ENCODE measurements at regions not wholly inside any gene's neighbourhood (a gene's known extent, or its start where the extent isn't known, plus 50 kb on each side); places are given as distances from the start of the nearest gene placed in this dataset.

GRCh38 chr7:25385506-25386136, 157.3 kb upstream of the NPVF start:
- H3K27ac ChIP-seq (ENCODE audit: low read length in 2 of 2), result no peak overlapping the region
- peaks cover 37% of the 10 kb centered on the region for H3K27me3 Mint-ChIP-seq
- H3K36me3 ChIP-seq (replicated peaks in 1 of 2; ENCODE audit: control extremely low read depth in 1 of 2, control insufficient read depth in 1 of 2, extremely low read depth in 1 of 2, insufficient read depth in 2 of 2, low read length in 1 of 2), result no peaks in the 10 kb centered on the region
- TF ChIP-seq EZH2 (IDR thresholded peaks at IDR 0.05; ENCODE audit: borderline replicate concordance, insufficient read depth, low read depth, low read length, poor library complexity, severe bottlenecking) (no peak), CTCF (IDR thresholded peaks at IDR 0.05) (no peak)
- ATAC-seq (ENCODE audit: low read depth), result no peak
- DNase-seq, result no peak
- H3K9me3 ChIP-seq (ENCODE audit: control extremely low read depth in 1 of 3, control insufficient read depth in 2 of 3, insufficient read depth in 1 of 3, low read length in 2 of 3), result no peaks in the 10 kb centered on the region
- H4K20me1 ChIP-seq (ENCODE audit: control insufficient read depth, insufficient read depth, low read length, poor library complexity, severe bottlenecking), result no peaks in the 10 kb centered on the region
- H3K4me3 Mint-ChIP-seq, result no peak overlapping the region
- no peaks in the 10 kb centered on the region for H3K4me1 ChIP-seq (ENCODE audit: control insufficient read depth in 2 of 2, insufficient read depth in 2 of 2, low read length in 2 of 2)
- no peaks in the 10 kb centered on the region for H3K79me2 ChIP-seq (ENCODE audit: control insufficient read depth, insufficient read depth, low read length)
- no peak overlapping the region for H3K9ac ChIP-seq (ENCODE audit: low read length)
- no peak overlapping the region for H3K4me2 ChIP-seq (replicated peaks; ENCODE audit: low read depth, low read length, poor library complexity, severe bottlenecking)
- H2AFZ ChIP-seq (ENCODE audit: insufficient read depth, low read depth, low read length, poor library complexity, severe bottlenecking), result no peak overlapping the region
- intact Hi-C loops (cut with micrococcal nuclease), result no loop called here
- ChIA-PET POLR2A (no interaction called here), CTCF (no interaction called here)
- H3K9me3 Mint-ChIP-seq (ENCODE audit: insufficient read depth), result no peaks in the 10 kb centered on the region
- H3K27me3 ChIP-seq (replicated peaks in 1 of 4; ENCODE audit: control extremely low read depth in 1 of 4, control insufficient read depth in 3 of 4, insufficient read depth in 4 of 4, low read length in 3 of 4), result peaks cover 0 to 10% (median 6%) of the 10 kb centered on the region in 4 experiments
- H3K4me1 Mint-ChIP-seq, result no peaks in the 10 kb centered on the region
- no peak overlapping the region for H3K4me3 ChIP-seq (ENCODE audit: control extremely low read depth in 1 of 5, extremely low read depth in 1 of 5, insufficient read depth in 1 of 5, low read depth in 2 of 5, low read length in 4 of 5)
- no peak overlapping the region for H3K27ac Mint-ChIP-seq
- WGBS (ENCODE audit: insufficient coverage), result 87% methylated on average over 10 of the region's 10 CpGs

- no peaks in the 10 kb centered on the region for H3K36me3 ChIP-seq (replicated peaks in 1 of 2; ENCODE audit: control extremely low read depth in 1 of 2, control insufficient read depth in 1 of 2, extremely low read depth in 1 of 2, insufficient read depth in 2 of 2, low read length in 1 of 2)
- peaks cover 0 to 10% (median 6%) of the 10 kb centered on the region in 4 experiments for H3K27me3 ChIP-seq (replicated peaks in 1 of 4; ENCODE audit: control extremely low read depth in 1 of 4, control insufficient read depth in 3 of 4, insufficient read depth in 4 of 4, low read length in 3 of 4)
- H3K9me3 Mint-ChIP-seq (ENCODE audit: insufficient read depth), result no peaks in the 10 kb centered on the region
- no peaks in the 10 kb centered on the region for H3K4me1 Mint-ChIP-seq
- H3K9me3 ChIP-seq (ENCODE audit: control extremely low read depth in 1 of 3, control insufficient read depth in 2 of 3, insufficient read depth in 1 of 3, low read length in 2 of 3), result no peaks in the 10 kb centered on the region
- no peaks in the 10 kb centered on the region for H3K79me2 ChIP-seq (ENCODE audit: control insufficient read depth, insufficient read depth, low read length)
- no peak overlapping the region for H3K27ac ChIP-seq (ENCODE audit: low read length in 2 of 2)
- H2AFZ ChIP-seq (ENCODE audit: insufficient read depth, low read depth, low read length, poor library complexity, severe bottlenecking), result no peak overlapping the region
- TF ChIP-seq CTCF (IDR thresholded peaks at IDR 0.05), result no peak
- no peak for TF ChIP-seq EZH2 (IDR thresholded peaks at IDR 0.05; ENCODE audit: borderline replicate concordance, insufficient read depth, low read depth, low read length, poor library complexity, severe bottlenecking)
- 97% methylated on average over 5 of the region's 6 CpGs for WGBS (ENCODE audit: insufficient coverage)
- no peak overlapping the region for H3K4me3 Mint-ChIP-seq
- H3K27ac Mint-ChIP-seq, result no peak overlapping the region
- no peak overlapping the region for H3K9ac ChIP-seq (ENCODE audit: low read length)
- intact Hi-C loops (cut with micrococcal nuclease), result no loop called here
- ChIA-PET POLR2A (no interaction called here), CTCF (interaction anchor here (0.9 kb wide), 1 partner anchor 181 kb away, joined by 3 read pairs; no protein-coding TSS in a partner anchor)
- H3K4me2 ChIP-seq (replicated peaks; ENCODE audit: low read depth, low read length, poor library complexity, severe bottlenecking), result no peak overlapping the region
- H3K4me1 ChIP-seq (ENCODE audit: control insufficient read depth in 2 of 2, insufficient read depth in 2 of 2, low read length in 2 of 2), result no peaks in the 10 kb centered on the region
- H4K20me1 ChIP-seq (ENCODE audit: control insufficient read depth, insufficient read depth, low read length, poor library complexity, severe bottlenecking), result no peaks in the 10 kb centered on the region
- DNase-seq, result no peak
- H3K27me3 Mint-ChIP-seq, result peaks cover 37% of the 10 kb centered on the region
- H3K4me3 ChIP-seq (ENCODE audit: control extremely low read depth in 1 of 5, extremely low read depth in 1 of 5, insufficient read depth in 1 of 5, low read depth in 2 of 5, low read length in 4 of 5), result no peak overlapping the region
- ATAC-seq (ENCODE audit: low read depth), result no peak
Observed at GRCh38 chr7:25386311-25386744, 158.0 kb upstream of the NPVF start.
